HEK293 (cell line): ENCODE measurements at regions not wholly inside any gene's neighbourhood (a gene's known extent, or its start where the extent isn't known, plus 50 kb on each side); places are given as distances from the start of the nearest gene placed in this dataset.

Experiments
- CTCF ChIA-PET: fragments of 350-600 bp; formaldehyde crosslinking; extraction: SDS; loops from one replicate; lab custom pipeline; 2021; ENCODE audit warnings: antibody characterized with exemption; lab: Yijun Ruan, JAX
- POLR2A ChIA-PET: fragments of 300-600 bp; formaldehyde crosslinking; extraction: SDS; loops from one replicate; lab custom pipeline; 2020; ENCODE audit warnings: antibody characterized with exemption, inconsistent platforms; lab: Yijun Ruan, JAX
- H3K27ac ChIP-seq: fragments of 200-500 bp; sonication (Bioruptor generic); 2 replicates; pipeline ENCODE4 v1.5.1; 2014; ENCODE audit warnings: low read depth, low read length, control low read depth, inconsistent platforms; ENCODE audit errors: extremely low read depth
- H3K36me3 ChIP-seq, 2 experiments: fragments of 200-500 bp in 1 of 2; sonication (Bioruptor generic) in 1 of 2; 1 replicate in 1 of 2; 2 replicates in 1 of 2; pipeline ENCODE4 v1.5.1; 2014 to 2017; ENCODE audit warnings: inconsistent platforms in 2 of 2, low read length in 2 of 2; ENCODE audit not compliant: control insufficient read depth in 2 of 2, insufficient read depth in 1 of 2
- H3K4me1 ChIP-seq: fragments of 200-500 bp; sonication (Bioruptor generic); 2 replicates; pipeline ENCODE4 v1.5.1; 2014; ENCODE audit warnings: mild to moderate bottlenecking, low read length, inconsistent platforms; ENCODE audit not compliant: control insufficient read depth, insufficient read depth
- H3K4me3 ChIP-seq: 2 replicates; pipeline ENCODE4 v1.5.1; 2011; ENCODE audit warnings: low read depth, mild to moderate bottlenecking, control low read depth, low read length, moderate library complexity
- H3K9me3 ChIP-seq: fragments of 200-500 bp; sonication (Bioruptor generic); 2 replicates; pipeline ENCODE4 v1.5.1; 2014; ENCODE audit warnings: low read depth, low read length, inconsistent platforms; ENCODE audit not compliant: control insufficient read depth, insufficient read depth
- MEIS1 ChIP-seq: sonication (generic); formaldehyde crosslinking; IDR thresholded peaks from 2 replicates; pipeline ENCODE4 v1.8.1; 2022; ENCODE audit warnings: missing genetic modification reagents, mild to moderate bottlenecking, borderline replicate concordance
- MYNN ChIP-seq: fragments of 450-650 bp; formaldehyde crosslinking; IDR thresholded peaks from 2 replicates; pipeline ENCODE4 v1.5.1; 2016; ENCODE audit warnings: missing biosample characterization, missing genetic modification characterization, borderline replicate concordance
- RBAK ChIP-seq: fragments of 450-650 bp; formaldehyde crosslinking; IDR thresholded peaks from 2 replicates; pipeline ENCODE4 v1.5.1; 2016; ENCODE audit warnings: missing biosample characterization, missing genetic modification characterization
- SETDB1 ChIP-seq: IDR thresholded peaks from one replicate; pipeline ENCODE4 v1.6.1; 2017; ENCODE audit warnings: mild to moderate bottlenecking, low read length, moderate library complexity, mixed read lengths; ENCODE audit not compliant: insufficient read length
- YY1 ChIP-seq: fragments of 450-650 bp; formaldehyde crosslinking; IDR thresholded peaks from 2 replicates; pipeline ENCODE4 v1.5.1; 2018; ENCODE audit warnings: missing biosample characterization, missing genetic modification characterization
- ZFP37 ChIP-seq: fragments of 450-650 bp; formaldehyde crosslinking; IDR thresholded peaks from 2 replicates; pipeline ENCODE4 v1.5.1; 2016; ENCODE audit warnings: missing biosample characterization, missing genetic modification characterization
- ZNF157 ChIP-seq: fragments of 450-650 bp; formaldehyde crosslinking; IDR thresholded peaks from 2 replicates; pipeline ENCODE4 v1.5.1; 2016; ENCODE audit warnings: missing biosample characterization, missing genetic modification characterization
- ZNF19 ChIP-seq: fragments of 450-650 bp; formaldehyde crosslinking; IDR thresholded peaks from 2 replicates; pipeline ENCODE4; 2016; ENCODE audit warnings: missing biosample characterization, missing genetic modification characterization, low read depth
- ZNF248 ChIP-seq: fragments of 450-650 bp; formaldehyde crosslinking; IDR thresholded peaks from 2 replicates; pipeline ENCODE4 v1.5.1; 2017; ENCODE audit warnings: missing biosample characterization, missing genetic modification characterization
- ZNF366 ChIP-seq: fragments of 450-650 bp; formaldehyde crosslinking; conservative IDR thresholded peaks from 2 replicates; pipeline ENCODE4 v1.5.1; 2016; ENCODE audit warnings: missing biosample characterization, missing genetic modification characterization
- ZNF37A ChIP-seq: fragments of 450-650 bp; IDR thresholded peaks from 2 replicates; pipeline ENCODE4 v1.5.1; 2018; ENCODE audit warnings: missing biosample characterization, missing genetic modification characterization
- ZNF394 ChIP-seq: fragments of 450-650 bp; formaldehyde crosslinking; IDR thresholded peaks from 2 replicates; pipeline ENCODE4 v1.5.1; 2016; ENCODE audit warnings: missing biosample characterization, missing genetic modification characterization, mild to moderate bottlenecking, moderate library complexity, borderline replicate concordance
- ZNF510 ChIP-seq: fragments of 450-650 bp; formaldehyde crosslinking; IDR thresholded peaks from 2 replicates; pipeline ENCODE4 v1.5.1; 2018; ENCODE audit warnings: mild to moderate bottlenecking, missing genetic modification characterization, missing biosample characterization; ENCODE audit not compliant: insufficient replicate concordance
- ZNF529 ChIP-seq: fragments of 450-650 bp; formaldehyde crosslinking; IDR thresholded peaks from 2 replicates; pipeline ENCODE4 v1.5.1; 2017; ENCODE audit warnings: missing genetic modification characterization, missing biosample characterization; ENCODE audit not compliant: insufficient replicate concordance
- ZNF530 ChIP-seq: fragments of 450-650 bp; formaldehyde crosslinking; IDR thresholded peaks from 2 replicates; pipeline ENCODE4 v1.5.1; 2016; ENCODE audit warnings: low read depth, missing biosample characterization, missing genetic modification characterization
- ZNF549 ChIP-seq: fragments of 450-650 bp; IDR thresholded peaks from 2 replicates; pipeline ENCODE4 v1.5.1; 2018; ENCODE audit warnings: missing biosample characterization, missing genetic modification characterization, mild to moderate bottlenecking, inconsistent platforms, moderate library complexity
- ZNF785 ChIP-seq: fragments of 450-650 bp; formaldehyde crosslinking; IDR thresholded peaks from 2 replicates; pipeline ENCODE4 v1.5.1; 2016; ENCODE audit warnings: missing biosample characterization, missing genetic modification characterization
- ZNF791 ChIP-seq: fragments of 450-650 bp; formaldehyde crosslinking; IDR thresholded peaks from 2 replicates; pipeline ENCODE4 v1.5.1; 2016; ENCODE audit warnings: missing biosample characterization, missing genetic modification characterization
- ZNF837 ChIP-seq: fragments of 450-650 bp; formaldehyde crosslinking; IDR thresholded peaks from 2 replicates; pipeline ENCODE4 v1.5.1; 2016; ENCODE audit warnings: missing biosample characterization, missing genetic modification characterization
- ZNF843 ChIP-seq: fragments of 450-650 bp; formaldehyde crosslinking; IDR thresholded peaks from 2 replicates; pipeline ENCODE4 v1.5.1; 2016; ENCODE audit warnings: missing biosample characterization, missing genetic modification characterization
- TF ChIP-seq, protein P1 (sequence below): fragments of 450-650 bp; formaldehyde crosslinking; IDR thresholded peaks from 2 replicates; pipeline ENCODE4 v1.5.1; 2016; ENCODE audit warnings: missing biosample characterization, missing genetic modification characterization
- TF ChIP-seq, protein P2 (sequence below): fragments of 450-650 bp; formaldehyde crosslinking; IDR thresholded peaks from 2 replicates; pipeline ENCODE4 v1.5.1; 2016; ENCODE audit warnings: missing biosample characterization, missing genetic modification characterization
- TF ChIP-seq, protein P3 (sequence below): fragments of 450-650 bp; formaldehyde crosslinking; IDR thresholded peaks from 2 replicates; pipeline ENCODE4; 2016; ENCODE audit warnings: missing biosample characterization, missing genetic modification characterization
- TF ChIP-seq, protein P4 (sequence below): fragments of 450-650 bp; formaldehyde crosslinking; IDR thresholded peaks from 2 replicates; pipeline ENCODE4 v1.5.1; 2016; ENCODE audit warnings: missing biosample characterization, missing genetic modification characterization
- TF ChIP-seq, protein P5 (sequence below): sonication (generic); formaldehyde crosslinking; IDR thresholded peaks from 2 replicates; pipeline ENCODE4 v1.8.1; 2022; ENCODE audit warnings: mild to moderate bottlenecking, moderate library complexity, missing genetic modification reagents
- TF ChIP-seq, protein P6 (sequence below): fragments of 450-650 bp; formaldehyde crosslinking; IDR thresholded peaks from 2 replicates; pipeline ENCODE4 v1.5.1; 2017; ENCODE audit warnings: missing biosample characterization, missing genetic modification characterization
- TF ChIP-seq, protein P7 (sequence below): fragments of 450-650 bp; formaldehyde crosslinking; IDR thresholded peaks from 2 replicates; pipeline ENCODE4 v1.5.1; 2016; ENCODE audit warnings: missing biosample characterization, missing genetic modification characterization
- TF ChIP-seq, protein P8 (sequence below): fragments of 450-650 bp; formaldehyde crosslinking; IDR thresholded peaks from 2 replicates; pipeline ENCODE4 v1.5.1; 2016; ENCODE audit warnings: missing biosample characterization, missing genetic modification characterization

DNA sequence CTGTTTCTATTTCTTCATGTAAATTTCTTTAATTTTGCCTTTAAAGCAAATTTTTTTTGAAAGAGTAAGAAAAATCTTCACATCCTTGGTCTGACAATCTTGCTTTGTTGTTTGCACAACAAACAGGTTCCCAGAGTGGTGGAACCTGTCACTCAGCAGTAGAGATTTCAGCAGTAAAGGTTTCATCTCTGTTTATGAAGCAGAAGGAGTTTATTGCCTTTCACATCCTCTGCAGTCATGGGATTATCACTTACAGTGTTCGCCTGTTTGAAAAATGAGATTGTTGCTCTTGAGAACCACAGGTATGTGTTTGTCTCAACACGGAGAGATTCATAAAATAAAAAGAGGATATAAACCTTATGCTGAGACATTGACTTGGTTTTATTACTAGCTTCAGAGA is 342.6 kb downstream of the IPMK start (continued):
- no peak for TF ChIP-seq ZFP37 (tag by site-specific recombination)
- no peak for TF ChIP-seq ZNF366
- TF ChIP-seq ZNF785 (tag by site-specific recombination) = no peak
- TF ChIP-seq RBAK = no peak
- TF ChIP-seq, protein P1, sequence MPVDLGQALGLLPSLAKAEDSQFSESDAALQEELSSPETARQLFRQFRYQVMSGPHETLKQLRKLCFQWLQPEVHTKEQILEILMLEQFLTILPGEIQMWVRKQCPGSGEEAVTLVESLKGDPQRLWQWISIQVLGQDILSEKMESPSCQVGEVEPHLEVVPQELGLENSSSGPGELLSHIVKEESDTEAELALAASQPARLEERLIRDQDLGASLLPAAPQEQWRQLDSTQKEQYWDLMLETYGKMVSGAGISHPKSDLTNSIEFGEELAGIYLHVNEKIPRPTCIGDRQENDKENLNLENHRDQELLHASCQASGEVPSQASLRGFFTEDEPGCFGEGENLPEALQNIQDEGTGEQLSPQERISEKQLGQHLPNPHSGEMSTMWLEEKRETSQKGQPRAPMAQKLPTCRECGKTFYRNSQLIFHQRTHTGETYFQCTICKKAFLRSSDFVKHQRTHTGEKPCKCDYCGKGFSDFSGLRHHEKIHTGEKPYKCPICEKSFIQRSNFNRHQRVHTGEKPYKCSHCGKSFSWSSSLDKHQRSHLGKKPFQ = no peak
- no peak for TF ChIP-seq ZNF791
- no peak for TF ChIP-seq ZNF37A
- TF ChIP-seq YY1 (tag by site-specific recombination) = no peak
- TF ChIP-seq MYNN (tag by site-specific recombination) = no peak
- no peak for TF ChIP-seq SETDB1
- TF ChIP-seq ZNF529 (tag by site-specific recombination) = no peak
- TF ChIP-seq ZNF157 = no peak
- no peak for TF ChIP-seq ZNF19
- TF ChIP-seq, protein P2, sequence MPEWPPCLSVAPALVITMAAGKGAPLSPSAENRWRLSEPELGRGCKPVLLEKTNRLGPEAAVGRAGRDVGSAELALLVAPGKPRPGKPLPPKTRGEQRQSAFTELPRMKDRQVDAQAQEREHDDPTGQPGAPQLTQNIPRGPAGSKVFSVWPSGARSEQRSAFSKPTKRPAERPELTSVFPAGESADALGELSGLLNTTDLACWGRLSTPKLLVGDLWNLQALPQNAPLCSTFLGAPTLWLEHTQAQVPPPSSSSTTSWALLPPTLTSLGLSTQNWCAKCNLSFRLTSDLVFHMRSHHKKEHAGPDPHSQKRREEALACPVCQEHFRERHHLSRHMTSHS (tag by site-specific recombination) = no peak
- TF ChIP-seq ZNF394 (tag by site-specific recombination) = no peak
- TF ChIP-seq, all 188 proteins: peak for 0

DNA sequence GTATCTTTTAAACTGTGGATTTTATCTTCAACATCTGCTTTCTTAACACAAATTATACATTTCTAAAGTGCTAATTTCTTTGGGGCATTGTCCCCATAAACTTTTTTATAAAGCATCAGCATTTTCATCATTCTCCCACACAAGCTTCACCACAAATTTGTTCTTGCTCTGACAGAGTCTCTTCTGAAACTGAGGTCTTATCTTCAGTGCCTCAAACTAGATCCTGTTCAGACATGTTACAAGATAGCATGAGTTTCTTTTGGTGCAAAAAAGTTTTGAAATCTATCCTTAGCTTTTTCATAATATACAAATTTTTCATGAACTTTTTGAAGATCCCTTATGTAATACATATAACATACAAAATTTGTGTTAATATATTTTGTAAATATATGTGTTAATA is 346.6 kb downstream of the IPMK start:
- ChIA-PET CTCF (interaction anchor here (0.7 kb wide), 1 partner anchor 231 kb away, joined by 3 read pairs; no protein-coding TSS in a partner anchor), POLR2A (no interaction called here)
- Histone ChIP-seq H3K9me3 (no peaks in the 10 kb centered on the region), H3K27ac (no peak overlapping the region), H3K36me3 (no peaks in the 10 kb centered on the region), H3K4me1 (no peaks in the 10 kb centered on the region), H3K4me3 (no peak overlapping the region)
- TF ChIP-seq MEIS1 (CRISPR knock-in tag) (no peak), ZNF530 (tag by site-specific recombination) (no peak), ZNF843 (tag by site-specific recombination) (no peak), ZNF837 (no peak), ZNF510 (tag by site-specific recombination) (no peak), ZNF248 (no peak), ZNF394 (tag by site-specific recombination) (no peak), ZNF549 (no peak)
- TF ChIP-seq, protein P3, sequence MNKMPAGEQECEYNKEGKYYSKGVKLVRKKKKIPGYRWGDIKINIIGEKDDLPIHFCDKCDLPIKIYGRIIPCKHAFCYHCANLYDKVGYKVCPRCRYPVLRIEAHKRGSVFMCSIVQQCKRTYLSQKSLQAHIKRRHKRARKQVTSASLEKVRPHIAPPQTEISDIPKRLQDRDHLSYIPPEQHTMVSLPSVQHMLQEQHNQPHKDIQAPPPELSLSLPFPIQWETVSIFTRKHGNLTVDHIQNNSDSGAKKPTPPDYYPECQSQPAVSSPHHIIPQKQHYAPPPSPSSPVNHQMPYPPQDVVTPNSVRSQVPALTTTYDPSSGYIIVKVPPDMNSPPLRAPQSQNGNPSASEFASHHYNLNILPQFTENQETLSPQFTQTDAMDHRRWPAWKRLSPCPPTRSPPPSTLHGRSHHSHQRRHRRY (tag by site-specific recombination) = no peak
- TF ChIP-seq, protein P4, sequence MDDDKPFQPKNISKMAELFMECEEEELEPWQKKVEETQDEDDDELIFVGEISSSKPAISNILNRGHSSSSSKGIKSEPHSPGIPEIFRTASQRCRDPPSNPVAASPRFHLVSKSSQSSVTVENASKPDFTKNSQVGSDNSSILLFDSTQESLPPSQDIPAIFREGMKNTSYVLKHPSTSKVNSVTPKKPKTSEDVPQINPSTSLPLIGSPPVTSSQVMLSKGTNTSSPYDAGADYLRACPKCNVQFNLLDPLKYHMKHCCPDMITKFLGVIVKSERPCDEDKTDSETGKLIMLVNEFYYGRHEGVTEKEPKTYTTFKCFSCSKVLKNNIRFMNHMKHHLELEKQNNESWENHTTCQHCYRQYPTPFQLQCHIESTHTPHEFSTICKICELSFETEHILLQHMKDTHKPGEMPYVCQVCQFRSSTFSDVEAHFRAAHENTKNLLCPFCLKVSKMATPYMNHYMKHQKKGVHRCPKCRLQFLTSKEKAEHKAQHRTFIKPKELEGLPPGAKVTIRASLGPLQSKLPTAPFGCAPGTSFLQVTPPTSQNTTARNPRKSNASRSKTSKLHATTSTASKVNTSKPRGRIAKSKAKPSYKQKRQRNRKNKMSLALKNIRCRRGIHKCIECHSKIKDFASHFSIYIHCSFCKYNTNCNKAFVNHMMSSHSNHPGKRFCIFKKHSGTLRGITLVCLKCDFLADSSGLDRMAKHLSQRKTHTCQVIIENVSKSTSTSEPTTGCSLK = no peak
- TF ChIP-seq, protein P5, sequence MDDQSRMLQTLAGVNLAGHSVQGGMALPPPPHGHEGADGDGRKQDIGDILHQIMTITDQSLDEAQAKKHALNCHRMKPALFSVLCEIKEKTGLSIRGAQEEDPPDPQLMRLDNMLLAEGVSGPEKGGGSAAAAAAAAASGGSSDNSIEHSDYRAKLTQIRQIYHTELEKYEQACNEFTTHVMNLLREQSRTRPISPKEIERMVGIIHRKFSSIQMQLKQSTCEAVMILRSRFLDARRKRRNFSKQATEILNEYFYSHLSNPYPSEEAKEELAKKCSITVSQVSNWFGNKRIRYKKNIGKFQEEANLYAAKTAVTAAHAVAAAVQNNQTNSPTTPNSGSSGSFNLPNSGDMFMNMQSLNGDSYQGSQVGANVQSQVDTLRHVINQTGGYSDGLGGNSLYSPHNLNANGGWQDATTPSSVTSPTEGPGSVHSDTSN (CRISPR knock-in tag) = no peak
- TF ChIP-seq, protein P6, sequence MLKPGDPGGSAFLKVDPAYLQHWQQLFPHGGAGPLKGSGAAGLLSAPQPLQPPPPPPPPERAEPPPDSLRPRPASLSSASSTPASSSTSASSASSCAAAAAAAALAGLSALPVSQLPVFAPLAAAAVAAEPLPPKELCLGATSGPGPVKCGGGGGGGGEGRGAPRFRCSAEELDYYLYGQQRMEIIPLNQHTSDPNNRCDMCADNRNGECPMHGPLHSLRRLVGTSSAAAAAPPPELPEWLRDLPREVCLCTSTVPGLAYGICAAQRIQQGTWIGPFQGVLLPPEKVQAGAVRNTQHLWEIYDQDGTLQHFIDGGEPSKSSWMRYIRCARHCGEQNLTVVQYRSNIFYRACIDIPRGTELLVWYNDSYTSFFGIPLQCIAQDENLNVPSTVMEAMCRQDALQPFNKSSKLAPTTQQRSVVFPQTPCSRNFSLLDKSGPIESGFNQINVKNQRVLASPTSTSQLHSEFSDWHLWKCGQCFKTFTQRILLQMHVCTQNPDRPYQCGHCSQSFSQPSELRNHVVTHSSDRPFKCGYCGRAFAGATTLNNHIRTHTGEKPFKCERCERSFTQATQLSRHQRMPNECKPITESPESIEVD (tag by site-specific recombination) = no peak
- TF ChIP-seq, protein P7, sequence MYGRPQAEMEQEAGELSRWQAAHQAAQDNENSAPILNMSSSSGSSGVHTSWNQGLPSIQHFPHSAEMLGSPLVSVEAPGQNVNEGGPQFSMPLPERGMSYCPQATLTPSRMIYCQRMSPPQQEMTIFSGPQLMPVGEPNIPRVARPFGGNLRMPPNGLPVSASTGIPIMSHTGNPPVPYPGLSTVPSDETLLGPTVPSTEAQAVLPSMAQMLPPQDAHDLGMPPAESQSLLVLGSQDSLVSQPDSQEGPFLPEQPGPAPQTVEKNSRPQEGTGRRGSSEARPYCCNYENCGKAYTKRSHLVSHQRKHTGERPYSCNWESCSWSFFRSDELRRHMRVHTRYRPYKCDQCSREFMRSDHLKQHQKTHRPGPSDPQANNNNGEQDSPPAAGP (tag by site-specific recombination) = no peak
- TF ChIP-seq, protein P8, sequence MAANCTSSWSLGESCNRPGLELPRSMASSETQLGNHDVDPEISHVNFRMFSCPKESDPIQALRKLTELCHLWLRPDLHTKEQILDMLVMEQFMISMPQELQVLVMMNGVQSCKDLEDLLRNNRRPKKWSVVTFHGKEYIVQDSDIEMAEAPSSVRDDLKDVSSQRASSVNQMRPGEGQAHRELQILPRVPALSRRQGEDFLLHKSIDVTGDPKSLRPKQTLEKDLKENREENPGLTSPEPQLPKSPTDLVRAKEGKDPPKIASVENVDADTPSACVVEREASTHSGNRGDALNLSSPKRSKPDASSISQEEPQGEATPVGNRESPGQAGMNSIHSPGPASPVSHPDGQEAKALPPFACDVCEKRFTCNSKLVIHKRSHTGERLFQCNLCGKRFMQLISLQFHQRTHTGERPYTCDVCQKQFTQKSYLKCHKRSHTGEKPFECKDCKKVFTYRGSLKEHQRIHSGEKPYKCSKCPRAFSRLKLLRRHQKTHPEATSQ (tag by site-specific recombination) = no peak
